Activated gamma-delta T cell treated with Interleukin-2 at 50 U/mL for 16 hours (primary cell): ENCODE measurements at regions not wholly inside any gene's neighbourhood (a gene's known extent, or its start where the extent isn't known, plus 50 kb on each side); places are given as distances from the start of the nearest gene placed in this dataset.

Source experiments
- DNase-seq: peaks from one replicate; pipeline ENCODE4 v3.0.0-alpha.2; 2020

- DNase-seq, result no peak
These were observed 86.9 kb downstream of the FGF9 start for GRCh38 chr13:21757763-21758162.

DNA sequence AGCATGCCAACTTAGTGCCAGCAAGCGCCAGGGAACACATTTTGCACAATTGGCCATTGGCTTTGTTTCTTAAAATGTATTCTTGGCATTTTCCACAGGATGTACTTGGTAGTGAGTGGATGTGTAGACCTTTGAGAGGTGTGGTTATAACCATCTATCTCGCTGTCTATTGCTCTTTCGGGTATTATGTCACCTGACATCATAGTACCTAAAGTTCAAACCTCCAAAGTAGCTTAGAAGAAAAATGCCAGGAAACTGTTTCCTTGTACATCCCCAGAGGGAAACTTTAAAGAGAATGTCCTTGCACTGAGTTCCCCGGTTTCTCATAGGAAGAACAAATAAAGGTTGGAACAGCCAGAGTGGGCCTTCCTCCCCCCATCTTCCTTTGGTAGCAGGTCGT lies 87.6 kb downstream of the FGF9 start:
- no peak for DNase-seq

- DNase-seq, result no peak
These were observed 88.6 kb downstream of the FGF9 start for GRCh38 chr13:21759463-21759862.

- DNase-seq, result no peak
These were observed 89.0 kb downstream of the FGF9 start for GRCh38 chr13:21759911-21760310.

- no peak for DNase-seq
These were observed 90.9 kb downstream of the FGF9 start for GRCh38 chr13:21761770-21762169.

- DNase-seq, result no peak
These were observed 91.6 kb downstream of the FGF9 start for GRCh38 chr13:21762512-21762911.

DNA sequence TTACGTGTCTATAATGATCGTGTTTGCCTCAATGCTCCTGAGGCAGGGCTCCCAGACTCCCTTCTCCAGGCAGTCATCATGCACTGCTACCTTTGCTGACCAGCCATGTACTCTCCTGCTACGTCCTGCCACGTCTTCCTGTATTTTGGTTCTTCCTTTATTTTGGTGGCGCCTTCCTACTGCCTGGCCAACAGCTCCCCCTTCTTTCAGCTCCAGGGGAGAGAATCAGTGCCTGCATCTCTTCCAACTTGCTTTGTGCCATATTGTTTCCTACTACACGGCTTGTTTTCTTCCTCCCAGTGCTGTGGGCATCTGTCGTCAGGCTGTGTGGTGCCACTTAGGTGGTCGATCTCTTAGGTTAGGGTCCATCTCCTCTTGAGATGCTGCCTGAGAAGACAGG lies 96.2 kb downstream of the FGF9 start:
- no peak for DNase-seq

GRCh38 chr13:21771075-21771474 lies 100.2 kb downstream of the FGF9 start:
- DNase-seq, result no peak

DNA sequence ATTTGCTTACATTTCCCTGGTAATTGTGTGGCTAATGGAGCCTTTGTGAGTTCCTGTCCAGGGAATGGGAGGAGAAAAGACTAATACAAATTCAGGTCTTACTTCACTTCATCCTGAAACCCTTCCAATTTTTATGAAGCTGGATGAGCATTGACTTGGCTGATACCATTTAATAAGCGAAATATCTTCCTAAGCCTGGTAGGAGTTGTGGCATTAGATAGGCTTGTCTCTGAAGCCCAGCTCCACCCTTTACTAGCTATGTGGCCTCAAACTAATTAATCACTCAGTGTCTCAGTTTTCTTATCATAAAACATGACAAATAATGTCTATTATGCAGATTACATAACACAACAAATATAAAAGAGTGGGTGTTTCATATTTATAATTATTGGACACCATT lies 106.3 kb downstream of the FGF9 start:
- DNase-seq, result no peak

- no peak for DNase-seq
These were observed 106.9 kb downstream of the FGF9 start for GRCh38 chr13:21777813-21778212.

DNA sequence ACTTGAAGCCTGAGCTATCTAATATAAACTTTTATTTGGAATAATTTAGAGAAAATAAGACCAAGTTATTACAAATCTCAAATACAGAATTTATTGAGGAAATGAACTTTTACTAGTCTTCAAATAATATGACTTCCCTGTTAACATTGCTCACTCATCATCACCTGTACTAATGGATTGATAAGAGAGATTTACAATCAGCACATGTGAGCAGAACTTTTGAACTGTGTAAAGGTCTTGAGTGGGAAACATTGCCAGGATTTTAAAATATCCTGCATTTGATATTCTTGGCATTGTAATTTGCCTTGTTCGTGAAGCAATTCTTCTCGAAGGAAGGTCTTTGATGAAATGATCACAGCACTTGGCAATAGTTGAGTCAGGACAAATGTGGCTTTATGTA lies 111.9 kb downstream of the FGF9 start:
- no peak for DNase-seq

- no peak for DNase-seq
These were observed 115.1 kb downstream of the FGF9 start for GRCh38 chr13:21785990-21786389.

DNA sequence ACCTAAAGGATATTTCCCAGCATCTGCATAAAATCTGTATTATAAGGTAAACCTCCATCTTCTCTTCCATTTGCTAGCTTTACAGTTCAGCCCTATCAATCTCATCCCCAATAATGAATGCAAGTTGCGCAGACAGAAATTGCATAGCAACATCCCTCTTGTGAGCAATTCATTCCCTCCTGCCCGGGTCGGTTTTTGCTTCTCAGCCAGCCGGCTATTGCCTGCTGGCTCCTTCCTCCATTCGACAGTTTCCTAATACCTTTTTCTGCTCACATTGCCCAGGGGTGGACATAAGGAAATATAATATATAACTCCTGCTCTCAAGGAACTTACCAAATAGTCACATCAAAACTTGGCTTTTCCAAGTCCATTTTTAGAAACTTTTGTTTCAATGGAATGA lies 125.2 kb downstream of the FGF9 start:
- DNase-seq, result no peak

DNA sequence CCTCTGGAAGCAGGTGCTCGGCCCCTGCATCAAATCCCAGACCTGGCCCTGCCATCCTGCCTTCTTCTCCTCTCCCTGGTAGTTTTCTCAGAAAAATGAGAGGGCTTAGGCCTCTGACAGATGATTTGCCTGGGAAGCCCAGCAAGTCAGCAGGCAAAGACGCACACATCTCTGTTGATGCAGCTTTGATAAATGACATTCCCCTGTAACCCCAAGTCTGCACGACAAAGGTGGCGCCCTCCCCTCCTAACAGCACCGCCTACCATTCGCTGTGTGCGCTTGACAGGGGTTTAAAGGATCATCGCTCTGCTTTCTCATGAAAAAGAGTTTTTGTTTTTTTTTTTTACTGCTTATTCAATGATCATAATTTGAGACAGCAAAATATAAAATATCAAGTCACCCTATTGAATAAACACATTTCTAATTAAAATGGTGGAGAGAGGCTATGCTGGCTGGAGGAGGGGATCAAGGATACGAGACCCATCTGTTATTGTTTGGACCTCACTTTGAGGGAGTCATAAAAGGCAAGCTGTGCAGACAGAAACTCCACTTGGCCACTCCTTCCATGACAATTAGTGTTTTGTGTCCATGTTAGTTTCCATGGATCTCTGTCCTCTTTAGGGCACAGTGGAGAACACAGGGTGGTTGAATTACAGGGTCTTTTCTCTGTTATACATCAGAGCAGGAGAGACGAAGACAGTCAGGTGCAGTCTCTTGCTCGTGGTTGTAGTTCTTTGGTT lies 126.1 kb downstream of the FGF9 start:
- DNase-seq, result no peak

DNA sequence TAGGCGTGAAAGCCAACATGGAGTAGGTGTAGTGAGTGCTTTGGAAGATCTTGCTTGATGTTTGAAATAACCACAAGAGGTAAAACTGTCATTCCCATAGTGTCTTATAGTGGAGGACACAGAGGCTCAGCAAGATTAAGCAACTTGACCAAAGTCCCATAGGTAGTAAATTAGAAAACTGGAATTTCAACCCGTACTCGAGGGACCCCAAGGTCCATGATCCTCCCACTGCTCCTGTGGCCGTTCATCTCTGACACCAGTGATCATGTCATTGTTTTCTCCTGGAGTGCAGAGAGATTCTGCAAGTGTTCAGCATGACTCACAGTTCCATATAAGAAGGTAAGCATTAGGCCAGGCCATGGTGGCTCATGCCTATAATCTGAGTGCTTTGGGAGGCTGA lies 126.9 kb downstream of the FGF9 start:
- DNase-seq, result no peak

DNA sequence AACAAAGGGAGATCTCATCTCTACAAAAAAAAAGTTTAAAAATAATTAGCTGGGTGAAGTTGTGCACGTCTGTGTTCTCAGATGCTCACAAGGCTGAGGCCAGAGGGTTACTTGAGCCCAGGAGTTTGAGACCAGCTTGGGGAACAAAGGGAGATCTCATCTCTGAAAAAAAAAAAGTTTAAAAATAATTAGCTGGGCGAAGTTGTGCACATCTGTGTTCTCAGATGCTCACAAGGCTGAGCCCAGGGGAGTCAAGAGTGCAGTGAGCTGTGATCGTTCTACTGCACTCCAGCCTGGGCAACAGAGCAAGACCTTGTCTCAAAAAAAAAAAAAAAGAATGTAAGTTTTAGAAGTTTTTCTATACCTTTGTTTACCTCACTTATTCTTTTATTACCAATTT lies 127.3 kb downstream of the FGF9 start:
- no peak for DNase-seq

- DNase-seq, result no peak
These were observed 128.8 kb downstream of the FGF9 start for GRCh38 chr13:21799671-21800070.

DNA sequence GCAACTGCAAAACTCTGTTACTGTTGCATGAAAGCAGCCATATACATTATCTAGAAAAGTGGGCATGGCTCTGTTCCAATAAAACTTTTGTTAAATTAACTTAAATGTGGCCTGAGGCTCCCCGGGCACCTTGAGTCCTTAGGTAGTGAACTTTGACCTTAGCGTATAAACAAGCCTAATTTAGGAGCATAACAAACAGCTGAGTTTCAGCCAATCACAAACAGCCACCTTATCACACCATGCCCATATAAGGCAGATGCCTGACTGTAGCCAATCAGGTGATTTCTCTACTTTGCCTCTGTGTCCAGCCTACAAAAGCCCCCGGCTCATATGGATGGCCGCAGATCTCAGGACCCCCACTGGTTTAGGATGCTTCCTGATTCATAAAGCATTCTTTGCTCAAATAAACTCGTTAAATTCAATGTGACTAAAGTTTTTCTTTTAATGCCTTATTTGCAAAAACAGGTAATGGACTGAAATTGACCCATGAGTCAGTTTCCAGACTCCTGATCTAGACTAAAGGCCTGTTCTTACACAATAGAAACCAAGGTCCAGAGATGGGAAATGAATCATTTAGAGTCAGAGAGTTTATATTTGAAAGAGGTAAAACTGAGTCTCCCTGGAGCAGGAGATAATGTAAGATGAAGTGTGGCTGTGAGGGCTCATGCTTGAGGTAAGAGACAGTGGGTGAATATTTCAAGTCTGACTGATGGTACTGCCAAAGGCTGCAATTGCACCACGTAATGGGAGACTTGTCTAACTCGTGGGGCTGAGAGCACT lies 130.2 kb downstream of the FGF9 start:
- no peak for DNase-seq

- no peak for DNase-seq
These were observed 134.9 kb downstream of the FGF9 start for GRCh38 chr13:21805733-21806132.

GRCh38 chr13:21812192-21812626 lies 141.3 kb downstream of the FGF9 start:
- DNase-seq, result no peak

GRCh38 chr13:21813110-21813509 lies 142.2 kb downstream of the FGF9 start:
- DNase-seq, result no peak

DNA sequence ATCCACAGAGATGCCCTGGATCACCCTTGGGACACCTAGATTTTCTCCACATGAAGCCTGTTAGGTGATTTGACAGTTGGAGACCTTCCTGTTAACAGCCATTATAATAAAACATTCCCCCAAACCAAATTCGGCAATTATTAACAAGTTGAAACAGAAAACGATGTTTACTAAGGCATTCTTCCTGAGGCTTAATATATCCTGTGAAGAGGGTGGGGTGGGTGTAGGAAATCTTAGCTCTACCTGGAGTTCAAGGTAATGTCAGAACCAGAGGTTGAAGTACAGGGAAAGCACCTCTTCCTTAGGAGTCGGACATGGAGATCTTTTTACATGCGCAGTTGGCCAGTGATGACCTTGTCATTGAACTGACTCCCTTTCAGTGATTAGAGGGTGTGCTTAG lies 143.0 kb downstream of the FGF9 start:
- no peak for DNase-seq

- DNase-seq, result no peak
These were observed 143.7 kb downstream of the FGF9 start for GRCh38 chr13:21814604-21815003.

DNA sequence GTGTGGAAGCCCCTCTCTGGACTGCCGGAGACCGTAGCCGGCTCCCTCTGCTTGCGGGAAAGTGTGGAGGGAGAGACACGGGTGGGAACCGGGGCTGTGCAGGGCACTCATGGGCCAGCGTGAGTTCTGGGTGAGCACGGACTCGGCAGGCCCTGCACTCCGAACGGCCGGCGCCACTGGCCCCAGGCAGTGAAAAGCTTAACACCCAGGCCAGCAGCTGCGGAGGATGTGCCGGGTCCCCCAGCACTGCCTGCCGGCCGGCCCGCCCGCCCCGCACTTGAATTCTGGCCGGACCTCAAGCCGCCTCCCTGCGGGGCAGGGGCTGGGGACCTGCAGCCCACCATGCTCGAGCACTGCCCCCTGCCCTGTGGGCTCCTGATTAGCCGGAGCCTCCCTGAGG lies 147.0 kb downstream of the FGF9 start:
- no peak for DNase-seq

DNA sequence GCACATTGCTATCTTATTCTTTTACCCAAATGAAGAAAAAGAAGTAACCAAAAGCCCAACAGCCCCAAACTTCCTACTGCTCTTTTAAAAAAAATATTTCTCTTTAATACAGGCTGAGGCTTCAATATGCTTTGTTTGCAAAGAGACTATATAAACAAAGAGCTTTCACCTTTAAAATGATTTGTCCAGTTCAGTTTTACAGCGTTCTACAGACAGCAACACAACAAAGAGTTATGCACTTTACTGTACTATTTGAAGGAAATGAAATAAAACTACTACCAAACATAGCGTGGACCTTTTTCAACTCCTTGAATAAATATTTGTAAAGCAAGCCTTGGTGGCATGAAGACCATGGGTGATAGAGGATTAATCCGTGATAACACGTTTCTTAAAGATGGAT lies 151.2 kb downstream of the FGF9 start:
- no peak for DNase-seq
